K562 (cell line): ENCODE measurements at regions not wholly inside any gene's neighbourhood (a gene's known extent, or its start where the extent isn't known, plus 50 kb on each side); places are given as distances from the start of the nearest gene placed in this dataset.

Experiments used
- ATAC-seq: fragments of 200-7000 bp; cut with Tn5 transposase; 3 replicates; pipeline ENCODE4 v1.9.1; 2020; ENCODE audit warnings: moderate library complexity
- BruUV-seq: library from RNA; stranded (reverse); fragments of 400-500 nt; replicated peaks from 2 replicates; lab custom pipeline; 2021; lab: Mats Ljungman, UMichigan
- CTCF ChIA-PET: fragments of 300-600 bp; formaldehyde crosslinking; extraction: SDS; loops from one replicate; lab custom pipeline; 2021; ENCODE audit warnings: low intra/inter-chr PET ratio; lab: Yijun Ruan, JAX
- POLR2A ChIA-PET: fragments of 300-600, 350-650 bp; sonication (Branson Sonifier 250); formaldehyde crosslinking; extraction: SDS; loops from one replicate; lab custom pipeline; 2021; ENCODE audit warnings: antibody characterized with exemption, inconsistent platforms; lab: Yijun Ruan, JAX
- DNase-seq, 4 experiments: peaks; one replicate each; pipeline versions ENCODE4 v3.0.0 to v3.0.0-alpha.2; 2011 to 2018; ENCODE audit warnings: low spot score in 3 of 4, mixed read lengths in 3 of 4; ENCODE audit errors: extremely low read depth in 1 of 4
- FAIRE-seq: peaks from 2 replicates; lab custom pipeline; 2011; peaks lifted over from hg19 to GRCh38; lab: Jason Lieb, UNC
- H2AFZ ChIP-seq: 2 replicates; pipeline ENCODE4 v1.6.0; 2011; ENCODE audit warnings: low read depth, low read length, control low read depth, inconsistent platforms
- H3K27ac ChIP-seq: fragments of 200-600 bp; 3 replicates; pipeline ENCODE4 v1.8.0; 2011; ENCODE audit warnings: low read depth, mild to moderate bottlenecking, control low read depth, inconsistent platforms, low read length, moderate library complexity, mixed read lengths; ENCODE audit errors: extremely low read depth
- H3K27me3 ChIP-seq, 2 experiments: fragments of 300-600 bp in 1 of 2; 2 replicates in 1 of 2; 3 replicates in 1 of 2; pipeline versions ENCODE4 v1.6.0 to v1.8.0; 2011; ENCODE audit warnings: inconsistent platforms in 2 of 2, low read length in 2 of 2, mild to moderate bottlenecking in 1 of 2, mixed read lengths in 1 of 2, moderate library complexity in 1 of 2; ENCODE audit not compliant: control insufficient read depth in 2 of 2, insufficient read depth in 2 of 2
- H3K36me3 ChIP-seq: fragments of 300-600 bp; 3 replicates; pipeline ENCODE4 v1.8.0; 2011; ENCODE audit warnings: mild to moderate bottlenecking, low read length, inconsistent platforms; ENCODE audit not compliant: control insufficient read depth, insufficient read depth
- H3K4me1 ChIP-seq, 2 experiments: fragments of 200-600 bp in 1 of 2; replicated peaks in 1 of 2; 2 replicates in 1 of 2; 3 replicates in 1 of 2; pipeline versions ENCODE4 v1.5.1 to v1.8.0; 2011; ENCODE audit warnings: inconsistent platforms in 2 of 2, low read length in 2 of 2, mild to moderate bottlenecking in 1 of 2, mixed read lengths in 1 of 2, moderate library complexity in 1 of 2; ENCODE audit not compliant: control insufficient read depth in 2 of 2, insufficient read depth in 2 of 2
- H3K4me2 ChIP-seq: 2 replicates; pipeline ENCODE4 v1.6.1; 2011; ENCODE audit warnings: low read length, control low read depth, inconsistent platforms, mixed read lengths; ENCODE audit not compliant: insufficient read depth
- H3K4me3 ChIP-seq: fragments of 200-600 bp; sonication (generic), shearing (Covaris generic); 2 replicates; pipeline ENCODE4 v1.5.1; 2016; ENCODE audit warnings: control low read depth, inconsistent platforms
- H3K79me2 ChIP-seq: fragments of 200-600 bp; 3 replicates; pipeline ENCODE4 v1.8.0; 2011; ENCODE audit warnings: low read length, inconsistent platforms; ENCODE audit not compliant: control insufficient read depth, insufficient read depth
- H3K9ac ChIP-seq, 2 experiments: 2 replicates each; pipeline versions ENCODE4 v1.6.0 to v1.6.1; 2011; ENCODE audit warnings: low read depth in 2 of 2, low read length in 2 of 2, control low read depth in 1 of 2, inconsistent platforms in 1 of 2, mild to moderate bottlenecking in 1 of 2, mixed read lengths in 1 of 2; ENCODE audit not compliant: insufficient read depth in 1 of 2
- H3K9me1 ChIP-seq: one replicate; pipeline ENCODE4 v1.6.0; 2011; ENCODE audit warnings: inconsistent platforms, mild to moderate bottlenecking, low read length, moderate library complexity; ENCODE audit not compliant: control insufficient read depth, insufficient read depth
- H3K9me3 ChIP-seq: replicated peaks from 2 replicates; pipeline ENCODE4 v1.5.1; 2011; ENCODE audit warnings: low read depth, low read length, inconsistent platforms; ENCODE audit not compliant: control insufficient read depth, insufficient read depth
- H4K20me1 ChIP-seq: replicated peaks from 2 replicates; pipeline ENCODE4 v1.6.1; 2011; ENCODE audit warnings: low read length, inconsistent platforms, mixed read lengths; ENCODE audit not compliant: control insufficient read depth, insufficient read depth
- ILF3 ChIP-seq: fragments of 450-650 bp; IDR thresholded peaks from 2 replicates; pipeline ENCODE4 v1.6.1; 2018; ENCODE audit warnings: antibody characterized with exemption, mild to moderate bottlenecking, moderate library complexity, borderline replicate concordance
- IRF2 ChIP-seq: sonication (generic); formaldehyde crosslinking; IDR thresholded peaks from 2 replicates; pipeline ENCODE4 v1.8.1; 2022; ENCODE audit warnings: mild to moderate bottlenecking, missing genetic modification reagents
- PHF8 ChIP-seq: fragments of 200-600 bp; sonication (generic); IDR thresholded peaks from 2 replicates; pipeline ENCODE4 v1.6.1; 2012; ENCODE audit warnings: mixed run types, mild to moderate bottlenecking, inconsistent platforms, low read length, moderate library complexity, borderline replicate concordance
- SAFB ChIP-seq: fragments of 200-400 bp; formaldehyde crosslinking; IDR thresholded peaks from 2 replicates; pipeline ENCODE4 v1.6.1; 2017; ENCODE audit warnings: low read depth, low read length, borderline replicate concordance
- ZKSCAN1 ChIP-seq: fragments of 150-350 bp; IDR thresholded peaks from 2 replicates; pipeline ENCODE4 v1.6.1; 2016; ENCODE audit warnings: low read depth, low read length
- ZNF124 ChIP-seq: sonication (generic); formaldehyde crosslinking; IDR thresholded peaks from 2 replicates; pipeline ENCODE4 v1.8.1; 2022; ENCODE audit warnings: missing genetic modification reagents
- ZNF24 ChIP-seq: fragments of 450-650 bp; IDR thresholded peaks from 2 replicates; pipeline ENCODE4 v1.6.1; 2016
- ZNF707 ChIP-seq: fragments of 250-450 bp; sonication (Bioruptor Pico); conservative IDR thresholded peaks from 2 replicates; pipeline ENCODE4 v1.8.0; 2022; ENCODE audit warnings: inconsistent platforms, mild to moderate bottlenecking, moderate library complexity
- WGBS: fragments of 100-300 bp; shearing (Covaris generic); methylation state at CpG from one replicate; pipeline ENCODE4 v1.1.6; 2016; ENCODE audit warnings: low coverage, mixed read lengths; ENCODE audit not compliant: insufficient coverage; ENCODE audit errors: missing lambda C conversion rate; 5-methylcytosine and 5-hydroxymethylcytosine counted together
- in situ Hi-C: fragments of 300-500 bp; cut with MboI; formaldehyde crosslinking; loops from 4 replicates; pipeline ENCODE4 v1.15.0; 2018; ENCODE audit warnings: inconsistent platforms, mixed read lengths
- intact Hi-C: fragments of 100-400 bp; cut with micrococcal nuclease; formaldehyde crosslinking; loops from 2 replicates; pipeline ENCODE4 v1.14.2; 2022
- TF ChIP-seq, protein P1 (sequence below): fragments of 250-450 bp; sonication (Bioruptor Pico); IDR thresholded peaks from 2 replicates; pipeline ENCODE4 v1.8.0; 2021; ENCODE audit warnings: moderate library complexity, mild to moderate bottlenecking, inconsistent platforms
- TF ChIP-seq, protein P2 (sequence below): sonication (generic); formaldehyde crosslinking; IDR thresholded peaks from 2 replicates; pipeline ENCODE4 v1.8.1; 2023; ENCODE audit warnings: mild to moderate bottlenecking, missing genetic modification reagents, moderate library complexity
- TF ChIP-seq, protein P3 (sequence below): sonication (generic); formaldehyde crosslinking; IDR thresholded peaks from 2 replicates; pipeline ENCODE4 v1.8.1; 2023; ENCODE audit warnings: mild to moderate bottlenecking, missing genetic modification reagents

DNA sequence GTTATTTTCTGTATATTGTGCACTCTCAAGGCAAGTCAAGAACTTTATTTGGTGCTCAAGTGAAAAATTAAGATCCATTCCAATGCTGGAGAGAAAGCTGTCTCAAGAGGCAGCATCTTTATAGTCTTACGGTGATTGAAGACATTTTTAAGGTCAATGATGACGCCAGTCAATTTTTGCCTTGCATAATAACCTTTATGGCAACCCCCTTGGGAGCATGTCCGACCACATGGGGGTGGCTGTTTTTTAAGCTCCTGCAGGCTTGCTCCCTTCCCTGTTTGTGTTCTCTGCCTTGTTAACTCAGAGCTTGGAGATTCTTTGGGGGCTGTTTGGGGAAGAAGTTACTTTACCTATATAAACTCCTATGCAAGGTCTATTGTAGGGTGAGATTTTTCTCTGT is 109.6 kb upstream of the FERMT1 start:
- BruUV-seq = no TSS peak
- intact Hi-C loops = no loop called here

More for the DNA sequence above, 109.6 kb upstream of the FERMT1 start:
- H3K9ac ChIP-seq = no peak overlapping the region
- ATAC-seq = no peak
- H3K4me3 ChIP-seq = no peak overlapping the region
- WGBS = 4% methylated on average over 3 of the region's 3 CpGs
- H3K36me3 ChIP-seq = no peaks in the 10 kb centered on the region
- H3K9me1 ChIP-seq = no peaks in the 10 kb centered on the region
- H3K4me1 ChIP-seq = no peaks in the 10 kb centered on the region
- in situ Hi-C loops = no loop called here
- no peak overlapping the region for H3K27ac ChIP-seq
- no peak for DNase-seq
- H3K79me2 ChIP-seq = no peaks in the 10 kb centered on the region
- ChIA-PET CTCF (no interaction called here), POLR2A (interaction anchor here (0.6 kb wide), 1 partner anchor 37 kb away, joined by 3 read pairs; no protein-coding TSS in a partner anchor)
- TF ChIP-seq ZNF707 (CRISPR knock-in tag) = no peak
- no peak for TF ChIP-seq PHF8
- TF ChIP-seq, protein P1, sequence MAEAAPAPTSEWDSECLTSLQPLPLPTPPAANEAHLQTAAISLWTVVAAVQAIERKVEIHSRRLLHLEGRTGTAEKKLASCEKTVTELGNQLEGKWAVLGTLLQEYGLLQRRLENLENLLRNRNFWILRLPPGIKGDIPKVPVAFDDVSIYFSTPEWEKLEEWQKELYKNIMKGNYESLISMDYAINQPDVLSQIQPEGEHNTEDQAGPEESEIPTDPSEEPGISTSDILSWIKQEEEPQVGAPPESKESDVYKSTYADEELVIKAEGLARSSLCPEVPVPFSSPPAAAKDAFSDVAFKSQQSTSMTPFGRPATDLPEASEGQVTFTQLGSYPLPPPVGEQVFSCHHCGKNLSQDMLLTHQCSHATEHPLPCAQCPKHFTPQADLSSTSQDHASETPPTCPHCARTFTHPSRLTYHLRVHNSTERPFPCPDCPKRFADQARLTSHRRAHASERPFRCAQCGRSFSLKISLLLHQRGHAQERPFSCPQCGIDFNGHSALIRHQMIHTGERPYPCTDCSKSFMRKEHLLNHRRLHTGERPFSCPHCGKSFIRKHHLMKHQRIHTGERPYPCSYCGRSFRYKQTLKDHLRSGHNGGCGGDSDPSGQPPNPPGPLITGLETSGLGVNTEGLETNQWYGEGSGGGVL = no peak
- TF ChIP-seq, protein P2, sequence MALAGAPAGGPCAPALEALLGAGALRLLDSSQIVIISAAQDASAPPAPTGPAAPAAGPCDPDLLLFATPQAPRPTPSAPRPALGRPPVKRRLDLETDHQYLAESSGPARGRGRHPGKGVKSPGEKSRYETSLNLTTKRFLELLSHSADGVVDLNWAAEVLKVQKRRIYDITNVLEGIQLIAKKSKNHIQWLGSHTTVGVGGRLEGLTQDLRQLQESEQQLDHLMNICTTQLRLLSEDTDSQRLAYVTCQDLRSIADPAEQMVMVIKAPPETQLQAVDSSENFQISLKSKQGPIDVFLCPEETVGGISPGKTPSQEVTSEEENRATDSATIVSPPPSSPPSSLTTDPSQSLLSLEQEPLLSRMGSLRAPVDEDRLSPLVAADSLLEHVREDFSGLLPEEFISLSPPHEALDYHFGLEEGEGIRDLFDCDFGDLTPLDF (CRISPR knock-in tag) = no peak
- TF ChIP-seq SAFB = no peak
- TF ChIP-seq, protein P3, sequence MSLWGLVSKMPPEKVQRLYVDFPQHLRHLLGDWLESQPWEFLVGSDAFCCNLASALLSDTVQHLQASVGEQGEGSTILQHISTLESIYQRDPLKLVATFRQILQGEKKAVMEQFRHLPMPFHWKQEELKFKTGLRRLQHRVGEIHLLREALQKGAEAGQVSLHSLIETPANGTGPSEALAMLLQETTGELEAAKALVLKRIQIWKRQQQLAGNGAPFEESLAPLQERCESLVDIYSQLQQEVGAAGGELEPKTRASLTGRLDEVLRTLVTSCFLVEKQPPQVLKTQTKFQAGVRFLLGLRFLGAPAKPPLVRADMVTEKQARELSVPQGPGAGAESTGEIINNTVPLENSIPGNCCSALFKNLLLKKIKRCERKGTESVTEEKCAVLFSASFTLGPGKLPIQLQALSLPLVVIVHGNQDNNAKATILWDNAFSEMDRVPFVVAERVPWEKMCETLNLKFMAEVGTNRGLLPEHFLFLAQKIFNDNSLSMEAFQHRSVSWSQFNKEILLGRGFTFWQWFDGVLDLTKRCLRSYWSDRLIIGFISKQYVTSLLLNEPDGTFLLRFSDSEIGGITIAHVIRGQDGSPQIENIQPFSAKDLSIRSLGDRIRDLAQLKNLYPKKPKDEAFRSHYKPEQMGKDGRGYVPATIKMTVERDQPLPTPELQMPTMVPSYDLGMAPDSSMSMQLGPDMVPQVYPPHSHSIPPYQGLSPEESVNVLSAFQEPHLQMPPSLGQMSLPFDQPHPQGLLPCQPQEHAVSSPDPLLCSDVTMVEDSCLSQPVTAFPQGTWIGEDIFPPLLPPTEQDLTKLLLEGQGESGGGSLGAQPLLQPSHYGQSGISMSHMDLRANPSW (CRISPR knock-in tag) = no peak
- no peak for TF ChIP-seq ILF3
- TF ChIP-seq ZKSCAN1 = no peak
- TF ChIP-seq ZNF124 (CRISPR knock-in tag) = no peak
- TF ChIP-seq IRF2 = no peak
- no peak for TF ChIP-seq ZNF24
- no peaks in the 10 kb centered on the region for H3K27me3 ChIP-seq
- H2AFZ ChIP-seq = no peak overlapping the region
- no peaks in the 10 kb centered on the region for H4K20me1 ChIP-seq
- no peaks in the 10 kb centered on the region for H3K9me3 ChIP-seq
- FAIRE-seq = no peak
- H3K4me2 ChIP-seq = no peak overlapping the region
